H1 (cell line): ENCODE measurements at regions not wholly inside any gene's neighbourhood (a gene's known extent, or its start where the extent isn't known, plus 50 kb on each side); places are given as distances from the start of the nearest gene placed in this dataset.

Experiments
- CTCF ChIA-PET: fragments of 300-600 bp; sonication (Branson Sonifier 250); formaldehyde crosslinking; loops from one replicate; lab custom pipeline; 2021; ENCODE audit not compliant: partially characterized antibody; lab: Charles Lee
- POLR2A ChIA-PET: fragments of 300-600 bp; sonication (Branson Sonifier 250); formaldehyde crosslinking; loops from one replicate; lab custom pipeline; 2021; ENCODE audit warnings: inconsistent platforms; ENCODE audit not compliant: partially characterized antibody; lab: Charles Lee
- DNase-seq, 2 experiments: peaks; one replicate each; pipeline versions ENCODE4 v3.0.0 to v3.0.0-alpha.2; 2010 to 2022; ENCODE audit warnings: low spot score in 2 of 2, low read depth in 1 of 2, mixed read lengths in 1 of 2
- FAIRE-seq: peaks from 2 replicates; lab custom pipeline; 2011; peaks lifted over from hg19 to GRCh38; lab: Jason Lieb, UNC
- H2AFZ ChIP-seq: 2 replicates; pipeline ENCODE4 v1.8.1; 2012; ENCODE audit warnings: low read length, inconsistent platforms
- H2AK5ac ChIP-seq: 2 replicates; pipeline ENCODE4 v1.6.1; 2013; ENCODE audit warnings: low read depth, low read length
- H2BK120ac ChIP-seq: replicated peaks from 2 replicates; pipeline ENCODE3; 2013; ENCODE audit warnings: low read depth, low read length, inconsistent platforms
- H2BK12ac ChIP-seq: 2 replicates; pipeline ENCODE4 v1.6.1; 2013; ENCODE audit warnings: low read depth, low read length
- H2BK15ac ChIP-seq: 2 replicates; pipeline ENCODE4 v1.6.1; 2013; ENCODE audit warnings: low read length
- H2BK20ac ChIP-seq: 2 replicates; pipeline ENCODE4 v1.6.1; 2013; ENCODE audit warnings: low read length
- H2BK5ac ChIP-seq: 2 replicates; pipeline ENCODE4 v1.6.1; 2013; ENCODE audit warnings: low read depth, low read length
- H3K14ac ChIP-seq: 2 replicates; pipeline ENCODE4 v1.6.1; 2013; ENCODE audit warnings: inconsistent platforms; ENCODE audit not compliant: insufficient read length
- H3K18ac ChIP-seq: 2 replicates; pipeline ENCODE4 v1.6.1; 2013; ENCODE audit warnings: low read length; ENCODE audit errors: extremely low read depth
- H3K23ac ChIP-seq: 2 replicates; pipeline ENCODE4 v1.6.1; 2013; ENCODE audit warnings: inconsistent platforms; ENCODE audit not compliant: insufficient read length
- H3K23me2 ChIP-seq: 2 replicates; pipeline ENCODE4 v1.6.1; 2013; ENCODE audit warnings: low read depth, low read length
- H3K27ac ChIP-seq: 2 replicates; pipeline ENCODE4 v1.6.1; 2011; ENCODE audit warnings: low read depth, low read length, inconsistent platforms
- H3K27me3 ChIP-seq, 4 experiments: replicated peaks in 1 of 4; 1 replicate in 1 of 4; 2 replicates in 3 of 4; pipeline versions ENCODE4 v1.6.1 to v1.8.1; 2011 to 2013; ENCODE audit warnings: low read length in 3 of 4, mild to moderate bottlenecking in 3 of 4, inconsistent platforms in 2 of 4, mixed read lengths in 2 of 4, moderate library complexity in 1 of 4; ENCODE audit not compliant: control insufficient read depth in 3 of 4, insufficient read depth in 3 of 4; ENCODE audit errors: extremely low read depth in 1 of 4
- H3K36me3 ChIP-seq, 4 experiments: 2 replicates each; pipeline versions ENCODE4 v1.6.1 to v1.8.1; 2011 to 2013; ENCODE audit warnings: mild to moderate bottlenecking in 4 of 4, low read length in 3 of 4, moderate library complexity in 2 of 4, control low read depth in 1 of 4, inconsistent platforms in 1 of 4; ENCODE audit not compliant: insufficient read depth in 4 of 4, control insufficient read depth in 2 of 4
- H3K4ac ChIP-seq: replicated peaks from 2 replicates; pipeline ENCODE3; 2013; ENCODE audit warnings: low read length, low read depth, mixed read lengths, inconsistent platforms; ENCODE audit not compliant: insufficient read length
- H3K4me1 ChIP-seq, 4 experiments: replicated peaks in 1 of 4; 1 replicate in 1 of 4; 2 replicates in 3 of 4; pipeline versions ENCODE4 v1.6.1 to v1.8.1; 2011 to 2013; ENCODE audit warnings: low read length in 3 of 4, inconsistent platforms in 2 of 4, mixed read lengths in 1 of 4; ENCODE audit not compliant: insufficient read depth in 4 of 4, control insufficient read depth in 3 of 4
- H3K4me2 ChIP-seq, 2 experiments: 2 replicates each; pipeline versions ENCODE4 v1.6.1 to v1.8.1; 2011 to 2013; ENCODE audit warnings: low read depth in 2 of 2, low read length in 2 of 2, control low read depth in 1 of 2, inconsistent platforms in 1 of 2, mild to moderate bottlenecking in 1 of 2; ENCODE audit not compliant: insufficient read depth in 1 of 2
- H3K4me3 ChIP-seq, 4 experiments: fragments of 200-600, 300-600 bp in 1 of 4; sonication (generic), shearing (Covaris generic), sonication (Bioruptor Twin) in 1 of 4; 2 replicates each; pipeline versions ENCODE4 v1.5.1 to v1.8.1; 2011 to 2016; ENCODE audit warnings: low read length in 4 of 4, low read depth in 3 of 4, control low read depth in 2 of 4, inconsistent platforms in 2 of 4, mild to moderate bottlenecking in 2 of 4, mixed read lengths in 1 of 4, moderate library complexity in 1 of 4; ENCODE audit not compliant: insufficient read depth in 2 of 4; ENCODE audit errors: extremely low read depth in 1 of 4
- H3K56ac ChIP-seq: replicated peaks from 2 replicates; pipeline ENCODE3; 2013; ENCODE audit warnings: low read depth, mild to moderate bottlenecking, mixed read lengths, low read length, inconsistent platforms; ENCODE audit not compliant: insufficient read length
- H3K79me1 ChIP-seq: 2 replicates; pipeline ENCODE4 v1.6.1; 2013; ENCODE audit warnings: low read depth, low read length, control low read depth
- H3K79me2 ChIP-seq, 2 experiments: 2 replicates each; pipeline versions ENCODE4 v1.6.1 to v1.8.1; 2012 to 2013; ENCODE audit warnings: low read length in 2 of 2, mild to moderate bottlenecking in 2 of 2, inconsistent platforms in 1 of 2; ENCODE audit not compliant: insufficient read depth in 2 of 2, control insufficient read depth in 1 of 2
- H3K9ac ChIP-seq, 4 experiments: replicated peaks in 1 of 4; 1 replicate in 1 of 4; 2 replicates in 3 of 4; pipeline versions ENCODE4 v1.6.1 to v1.8.1; 2011 to 2013; ENCODE audit warnings: low read depth in 3 of 4, low read length in 3 of 4, control low read depth in 2 of 4, mild to moderate bottlenecking in 2 of 4, moderate library complexity in 2 of 4, inconsistent platforms in 1 of 4; ENCODE audit errors: extremely low read depth in 1 of 4
- H3K9me3 ChIP-seq, 2 experiments: 2 replicates each; pipeline versions ENCODE4 v1.6.1 to v1.8.1; 2012 to 2013; ENCODE audit warnings: mild to moderate bottlenecking in 2 of 2, moderate library complexity in 2 of 2, control low read depth in 1 of 2, inconsistent platforms in 1 of 2, low read depth in 1 of 2, low read length in 1 of 2, mixed read lengths in 1 of 2; ENCODE audit not compliant: insufficient read depth in 2 of 2
- H4K20me1 ChIP-seq, 2 experiments: replicated peaks in 1 of 2; 2 replicates each; pipeline versions ENCODE3 to v1.8.1; 2011 to 2013; ENCODE audit warnings: inconsistent platforms in 2 of 2, low read length in 2 of 2, mild to moderate bottlenecking in 1 of 2; ENCODE audit not compliant: insufficient read depth in 2 of 2, control insufficient read depth in 1 of 2
- H4K5ac ChIP-seq: 2 replicates; pipeline ENCODE4 v1.6.1; 2013; ENCODE audit warnings: low read length, low read depth, mixed read lengths, inconsistent platforms; ENCODE audit not compliant: insufficient read length
- H4K8ac ChIP-seq: 2 replicates; pipeline ENCODE4 v1.8.0; 2013; ENCODE audit warnings: mild to moderate bottlenecking, moderate library complexity, low read length, inconsistent platforms; ENCODE audit not compliant: insufficient read depth; ENCODE audit errors: extremely low read depth
- H4K91ac ChIP-seq: replicated peaks from 2 replicates; pipeline ENCODE3; 2013; ENCODE audit warnings: low read length, mixed read lengths, inconsistent platforms; ENCODE audit not compliant: insufficient read length
- CEBPB ChIP-seq: IDR thresholded peaks from 2 replicates; pipeline ENCODE4 v1.6.1; 2012; ENCODE audit warnings: low read depth, low read length
- MAX ChIP-seq: IDR thresholded peaks from 2 replicates; pipeline ENCODE4 v1.6.1; 2012; ENCODE audit warnings: inconsistent platforms
- NANOG ChIP-seq: IDR thresholded peaks from 2 replicates; pipeline ENCODE4 v1.6.1; 2011; ENCODE audit warnings: low read length, low read depth, mild to moderate bottlenecking, inconsistent platforms; ENCODE audit not compliant: insufficient read depth, poor library complexity, severe bottlenecking
- SP1 ChIP-seq: IDR thresholded peaks from 2 replicates; pipeline ENCODE4 v1.6.1; 2011; ENCODE audit warnings: low read depth, low read length
- TCF12 ChIP-seq: IDR thresholded peaks from 2 replicates; pipeline ENCODE4 v1.6.1; 2011; ENCODE audit warnings: low read depth, mild to moderate bottlenecking, low read length
- WGBS, 2 experiments: shearing (Covaris generic) in 1 of 2; methylation state at CpG; one replicate each; pipeline versions ENCODE4 v1.1.6 to v1.1.7; 2013 to 2015; ENCODE audit warnings: low lambda C conversion rate in 2 of 2, mixed read lengths in 2 of 2, inconsistent platforms in 1 of 2, low coverage in 1 of 2, missing lambda C conversion rate in 1 of 2; ENCODE audit not compliant: insufficient replicate concordance in 2 of 2, insufficient coverage in 1 of 2, insufficient read length in 1 of 2; ENCODE audit errors: extremely low coverage in 1 of 2, missing lambda C conversion rate in 1 of 2; 5-methylcytosine and 5-hydroxymethylcytosine counted together

- POLR2A ChIA-PET, result no interaction called here
- WGBS, 2 experiments, result 35% methylated on average over 2 of the region's 2 CpGs; no CpG with 5 or more reads in 1 of the 2 experiments
- Histone ChIP-seq H3K9me3 (no peaks in the 10 kb centered on the region), H3K4me3 (no peak overlapping the region), H2BK120ac (no peak overlapping the region), H4K5ac (no peak overlapping the region), H2BK15ac (no peak overlapping the region), H3K4ac (no peak overlapping the region), H3K4me1 (no peaks in the 10 kb centered on the region), H2AFZ (no peak overlapping the region), H3K27ac (no peak overlapping the region), H4K20me1 (no peaks in the 10 kb centered on the region), H3K9ac (no peak overlapping the region), H2BK12ac (no peak overlapping the region), H3K23ac (no peak overlapping the region), H3K56ac (no peak overlapping the region), H3K23me2 (no peaks in the 10 kb centered on the region), H3K18ac (no peak overlapping the region), H3K79me2 (no peaks in the 10 kb centered on the region), H2BK5ac (no peak overlapping the region), H3K79me1 (no peaks in the 10 kb centered on the region), H3K14ac (no peak overlapping the region), H4K91ac (no peak overlapping the region), H2BK20ac (no peak overlapping the region), H3K4me2 (no peak overlapping the region; a peak in 1 of 4 replicates), H3K36me3 (no peaks in the 10 kb centered on the region), H3K27me3 (peaks cover 3 to 35% (median 23%) of the 10 kb centered on the region in 4 experiments; a peak in 6 of 7 replicates), H4K8ac (no peak overlapping the region), H2AK5ac (no peak overlapping the region)
- TF ChIP-seq TCF12 (0 out of 2 replicates have a peak, but pooled peaks have one; percentile 22), MAX (no peak), SP1 (0 out of 2 replicates have a peak, but pooled peaks have one; percentile 17), NANOG (peak; percentile 70), CEBPB (peak; percentile 96)
- CTCF ChIA-PET, result interaction anchor here (1.6 kb wide), 1 partner anchor 12 kb away, joined by 3 read pairs; no protein-coding TSS in a partner anchor
- DNase-seq (no peak), FAIRE-seq (peak; percentile 87)
These were observed 54.3 kb upstream of the CNTNAP4 start for GRCh38 chr16:76222853-76223252.
